ENCODE measurements at regions not wholly inside any gene's neighbourhood (a gene's known extent, or its start where the extent isn't known, plus 50 kb on each side); places are given as distances from the start of the nearest gene placed in this dataset.

- H3K36me3 ChIP-seq, result no peaks in the 10 kb centered on the region
- DNase-seq, result no peak
- H3K9me3 ChIP-seq, result no peaks in the 10 kb centered on the region
- in situ Hi-C loops (cut with MboI; ENCODE audit: low sequenced_read_pairs in 4 of 4) (no loop called here), intact Hi-C loops (cut with DNase I; ENCODE audit: low total_unique reads) (no loop called here)
- no peak for ATAC-seq
- no peak overlapping the region for H3K27ac ChIP-seq
- H3K4me1 ChIP-seq, result no peaks in the 10 kb centered on the region
- no peaks in the 10 kb centered on the region for H3K27me3 ChIP-seq
- TF ChIP-seq, protein P1, sequence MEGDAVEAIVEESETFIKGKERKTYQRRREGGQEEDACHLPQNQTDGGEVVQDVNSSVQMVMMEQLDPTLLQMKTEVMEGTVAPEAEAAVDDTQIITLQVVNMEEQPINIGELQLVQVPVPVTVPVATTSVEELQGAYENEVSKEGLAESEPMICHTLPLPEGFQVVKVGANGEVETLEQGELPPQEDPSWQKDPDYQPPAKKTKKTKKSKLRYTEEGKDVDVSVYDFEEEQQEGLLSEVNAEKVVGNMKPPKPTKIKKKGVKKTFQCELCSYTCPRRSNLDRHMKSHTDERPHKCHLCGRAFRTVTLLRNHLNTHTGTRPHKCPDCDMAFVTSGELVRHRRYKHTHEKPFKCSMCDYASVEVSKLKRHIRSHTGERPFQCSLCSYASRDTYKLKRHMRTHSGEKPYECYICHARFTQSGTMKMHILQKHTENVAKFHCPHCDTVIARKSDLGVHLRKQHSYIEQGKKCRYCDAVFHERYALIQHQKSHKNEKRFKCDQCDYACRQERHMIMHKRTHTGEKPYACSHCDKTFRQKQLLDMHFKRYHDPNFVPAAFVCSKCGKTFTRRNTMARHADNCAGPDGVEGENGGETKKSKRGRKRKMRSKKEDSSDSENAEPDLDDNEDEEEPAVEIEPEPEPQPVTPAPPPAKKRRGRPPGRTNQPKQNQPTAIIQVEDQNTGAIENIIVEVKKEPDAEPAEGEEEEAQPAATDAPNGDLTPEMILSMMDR (IDR thresholded peaks at IDR 0.05 in 4 of 5, conservative IDR thresholded peaks at IDR 0.05 in 1 of 5), result no peak
- TF ChIP-seq POLR2A (IDR thresholded peaks at IDR 0.05), result no peak
- no peak overlapping the region for H3K4me3 ChIP-seq
Observed at GRCh38 chr2:125837611-125838010, 818.3 kb upstream of the GYPC start.

DNA sequence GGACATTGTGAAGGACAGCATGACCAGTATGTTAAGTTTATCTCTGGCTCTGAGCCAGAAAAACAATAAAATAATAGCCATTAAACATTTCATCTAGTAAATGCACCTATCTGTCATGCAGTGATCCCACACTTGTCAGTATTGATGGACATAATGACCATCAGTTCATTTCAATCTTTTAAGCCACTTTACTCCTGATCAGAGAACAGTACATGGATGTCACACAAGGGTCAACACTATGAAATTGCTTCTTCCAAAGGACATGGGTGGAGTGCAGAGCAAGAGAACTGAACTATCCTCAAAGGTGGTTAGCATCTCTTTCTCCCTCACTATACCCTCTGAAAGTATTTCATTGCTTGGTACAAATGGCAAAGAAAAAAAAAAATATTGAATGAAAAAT, 816.0 kb upstream of the GYPC start:
- H3K4me1 ChIP-seq, result no peaks in the 10 kb centered on the region
- H3K36me3 ChIP-seq, result no peaks in the 10 kb centered on the region
- no peaks in the 10 kb centered on the region for H3K27me3 ChIP-seq
- in situ Hi-C loops (cut with MboI; ENCODE audit: low sequenced_read_pairs in 4 of 4), result no loop called here
- H3K4me3 ChIP-seq, result no peak overlapping the region
- no peak for ATAC-seq
- intact Hi-C loops (cut with DNase I; ENCODE audit: low total_unique reads), result no loop called here
- DNase-seq, result no peak
- H3K9me3 ChIP-seq, result no peaks in the 10 kb centered on the region
- TF ChIP-seq POLR2A (IDR thresholded peaks at IDR 0.05), result no peak
- TF ChIP-seq, protein P1 (IDR thresholded peaks at IDR 0.05 in 4 of 5, conservative IDR thresholded peaks at IDR 0.05 in 1 of 5), result no peak
- no peak overlapping the region for H3K27ac ChIP-seq

GRCh38 chr2:125842041-125842440, 813.9 kb upstream of the GYPC start:
- in situ Hi-C loops (cut with MboI; ENCODE audit: low sequenced_read_pairs in 4 of 4), result no loop called here
- DNase-seq (no peak), ATAC-seq (no peak)
- H3K36me3 ChIP-seq, result no peaks in the 10 kb centered on the region
- no peaks in the 10 kb centered on the region for H3K27me3 ChIP-seq
- H3K4me3 ChIP-seq, result no peak overlapping the region
- intact Hi-C loops (cut with DNase I; ENCODE audit: low total_unique reads), result no loop called here
- no peak for TF ChIP-seq POLR2A (IDR thresholded peaks at IDR 0.05)
- TF ChIP-seq, protein P1 (IDR thresholded peaks at IDR 0.05 in 4 of 5, conservative IDR thresholded peaks at IDR 0.05 in 1 of 5), result no peak
- no peaks in the 10 kb centered on the region for H3K4me1 ChIP-seq
- no peak overlapping the region for H3K27ac ChIP-seq
- H3K9me3 ChIP-seq, result no peaks in the 10 kb centered on the region

DNA sequence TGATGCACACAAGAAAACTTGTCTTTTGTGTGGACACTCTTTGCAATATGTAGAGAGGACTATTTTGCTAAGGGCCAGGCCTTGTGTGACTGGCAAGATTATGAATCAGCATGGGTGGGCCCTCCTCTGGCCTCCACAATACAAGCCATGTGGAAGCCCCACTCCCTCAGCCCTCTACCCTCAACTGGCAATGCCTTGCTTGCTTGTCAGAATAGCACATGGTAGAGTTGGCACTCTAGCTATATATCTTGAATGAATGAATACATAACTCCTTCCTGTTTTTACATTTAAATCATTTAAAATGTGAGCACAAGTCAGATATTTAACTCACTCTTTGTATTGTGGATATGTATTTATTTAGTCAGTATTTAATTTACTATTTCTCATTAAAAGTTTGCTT, 805.4 kb upstream of the GYPC start:
- in situ Hi-C loops (cut with MboI; ENCODE audit: low sequenced_read_pairs in 4 of 4) (no loop called here), intact Hi-C loops (cut with DNase I; ENCODE audit: low total_unique reads) (no loop called here)
- no peak overlapping the region for H3K27ac ChIP-seq
- H3K27me3 ChIP-seq, result no peaks in the 10 kb centered on the region
- TF ChIP-seq POLR2A (IDR thresholded peaks at IDR 0.05), result no peak
- TF ChIP-seq, protein P1 (IDR thresholded peaks at IDR 0.05 in 4 of 5, conservative IDR thresholded peaks at IDR 0.05 in 1 of 5), result no peak
- no peak overlapping the region for H3K4me3 ChIP-seq
- no peaks in the 10 kb centered on the region for H3K36me3 ChIP-seq
- H3K4me1 ChIP-seq, result no peaks in the 10 kb centered on the region
- no peaks in the 10 kb centered on the region for H3K9me3 ChIP-seq
- ATAC-seq, result no peak
- DNase-seq, result no peak

GRCh38 chr2:125852364-125852763, 803.6 kb upstream of the GYPC start:
- in situ Hi-C loops (cut with MboI; ENCODE audit: low sequenced_read_pairs in 4 of 4) (no loop called here), intact Hi-C loops (cut with DNase I; ENCODE audit: low total_unique reads) (no loop called here)
- Histone ChIP-seq H3K36me3 (no peaks in the 10 kb centered on the region), H3K27ac (no peak overlapping the region), H3K4me1 (no peaks in the 10 kb centered on the region), H3K9me3 (no peaks in the 10 kb centered on the region), H3K4me3 (no peak overlapping the region), H3K27me3 (no peaks in the 10 kb centered on the region)
- ATAC-seq, result no peak
- TF ChIP-seq, protein P1 (IDR thresholded peaks at IDR 0.05 in 4 of 5, conservative IDR thresholded peaks at IDR 0.05 in 1 of 5), result no peak
- no peak for TF ChIP-seq POLR2A (IDR thresholded peaks at IDR 0.05)
- DNase-seq, result no peak

All from gastrocnemius medialis (tissue), 4 donors.